SK-N-SH treated with all-trans-retinoic acid at 6 μM for 48 hours (cell line): ENCODE measurements at regions not wholly inside any gene's neighbourhood (a gene's known extent, or its start where the extent isn't known, plus 50 kb on each side); places are given as distances from the start of the nearest gene placed in this dataset.

ENCODE experiments used
- ATAC-seq: fragments of 200-7000 bp; cut with Tn5 transposase; 3 replicates; pipeline ENCODE4 v1.9.1; 2020; ENCODE audit warnings: mild to moderate bottlenecking, moderate library complexity
- ARNTL ChIP-seq: fragments of 450-650 bp; formaldehyde crosslinking; IDR thresholded peaks from 2 replicates; pipeline ENCODE4 v1.5.0; 2020; ENCODE audit warnings: low read depth, mild to moderate bottlenecking, moderate library complexity, borderline replicate concordance
- BACH2 ChIP-seq: fragments of 250-450 bp; sonication (Bioruptor Pico); IDR thresholded peaks from 2 replicates; pipeline ENCODE4 v1.9.0; 2021; ENCODE audit warnings: mild to moderate bottlenecking, borderline replicate concordance
- CREB5 ChIP-seq: fragments of 250-450 bp; sonication (Bioruptor Pico); IDR thresholded peaks from 2 replicates; pipeline ENCODE4 v1.5.1; 2020; ENCODE audit warnings: low read depth, mild to moderate bottlenecking, moderate library complexity
- CSDC2 ChIP-seq: fragments of 250-450 bp; sonication (Bioruptor Pico); IDR thresholded peaks from 2 replicates; pipeline ENCODE4 v1.5.0; 2020; ENCODE audit warnings: mild to moderate bottlenecking, moderate library complexity
- CSRNP3 ChIP-seq: fragments of 250-450 bp; sonication (Bioruptor Pico); IDR thresholded peaks from 2 replicates; pipeline ENCODE4 v1.5.1; 2021; ENCODE audit warnings: mild to moderate bottlenecking, moderate library complexity
- GLIS3 ChIP-seq: fragments of 250-450 bp; sonication (Bioruptor Pico); IDR thresholded peaks from 2 replicates; pipeline ENCODE4 v1.5.0; 2020; ENCODE audit warnings: mild to moderate bottlenecking, moderate library complexity
- ISL1 ChIP-seq: fragments of 250-450 bp; sonication (Bioruptor Pico); IDR thresholded peaks from 2 replicates; pipeline ENCODE4 v2.1.2; 2022; ENCODE audit warnings: mild to moderate bottlenecking, moderate library complexity
- OSR1 ChIP-seq: fragments of 250-450 bp; sonication (Bioruptor Pico); IDR thresholded peaks from 2 replicates; pipeline ENCODE4 v1.8.0; 2022; ENCODE audit warnings: moderate library complexity, mild to moderate bottlenecking, inconsistent platforms
- PATZ1 ChIP-seq: fragments of 250-450 bp; sonication (Bioruptor Pico); IDR thresholded peaks from 2 replicates; pipeline ENCODE4 v1.8.0; 2020; ENCODE audit warnings: mild to moderate bottlenecking, moderate library complexity, borderline replicate concordance
- POU6F1 ChIP-seq: fragments of 250-450 bp; sonication (Bioruptor Pico); IDR thresholded peaks from 2 replicates; pipeline ENCODE4 v1.8.0; 2021; ENCODE audit warnings: low read depth, mild to moderate bottlenecking, moderate library complexity, borderline replicate concordance
- PPARA ChIP-seq: fragments of 250-450 bp; sonication (Bioruptor Pico); IDR thresholded peaks from 2 replicates; pipeline ENCODE4 v1.5.0; 2020; ENCODE audit warnings: mild to moderate bottlenecking, borderline replicate concordance
- SNAI2 ChIP-seq: fragments of 250-450 bp; sonication (Bioruptor Pico); IDR thresholded peaks from 2 replicates; pipeline ENCODE4 v1.5.0; 2020; ENCODE audit warnings: mild to moderate bottlenecking, moderate library complexity
- TCF4 ChIP-seq: fragments of 250-450 bp; sonication (Bioruptor Pico); IDR thresholded peaks from 2 replicates; pipeline ENCODE4 v1.8.0; 2021; ENCODE audit warnings: mild to moderate bottlenecking, moderate library complexity, borderline replicate concordance
- TOX ChIP-seq: fragments of 250-450 bp; sonication (Bioruptor Pico); IDR thresholded peaks from 2 replicates; pipeline ENCODE4 v1.8.0; 2021; ENCODE audit warnings: mild to moderate bottlenecking, moderate library complexity, borderline replicate concordance
- TSHZ2 ChIP-seq: fragments of 250-450 bp; sonication (Bioruptor Pico); IDR thresholded peaks from 2 replicates; pipeline ENCODE4 v1.5.0; 2020; ENCODE audit warnings: mild to moderate bottlenecking, moderate library complexity
- ZC3H10 ChIP-seq: fragments of 250-450 bp; sonication (Bioruptor Pico); IDR thresholded peaks from 2 replicates; pipeline ENCODE4 v1.5.1; 2021; ENCODE audit warnings: mild to moderate bottlenecking, moderate library complexity
- ZFP3 ChIP-seq: fragments of 250-450 bp; sonication (Bioruptor Pico); IDR thresholded peaks from 2 replicates; pipeline ENCODE4 v1.5.0; 2020; ENCODE audit warnings: mild to moderate bottlenecking, moderate library complexity
- ZFP30 ChIP-seq: fragments of 450-650 bp; formaldehyde crosslinking; IDR thresholded peaks from 2 replicates; pipeline ENCODE4 v1.5.0; 2022; ENCODE audit warnings: mild to moderate bottlenecking, moderate library complexity
- ZNF565 ChIP-seq: fragments of 450-650 bp; formaldehyde crosslinking; conservative IDR thresholded peaks from 2 replicates; pipeline ENCODE4 v1.5.0; 2020; ENCODE audit warnings: low read depth, mild to moderate bottlenecking, moderate library complexity
- ZNF70 ChIP-seq: fragments of 450-650 bp; formaldehyde crosslinking; IDR thresholded peaks from 2 replicates; pipeline ENCODE4 v1.5.0; 2020; ENCODE audit warnings: mild to moderate bottlenecking, moderate library complexity
- ZNF8 ChIP-seq: fragments of 450-650 bp; formaldehyde crosslinking; IDR thresholded peaks from 2 replicates; pipeline ENCODE4 v1.5.0; 2020; ENCODE audit warnings: mild to moderate bottlenecking, moderate library complexity

GRCh38 chr7:155993420-155994278, 181.4 kb upstream of the SHH start:
- TF ChIP-seq ZFP30 (CRISPR knock-in tag): no peak
- TF ChIP-seq PATZ1 (CRISPR knock-in tag): no peak
- no peak for ATAC-seq

GRCh38 chr7:155992974-155993373, 180.7 kb upstream of the SHH start:
- TF ChIP-seq ZC3H10 (CRISPR knock-in tag) (no peak), TOX (no peak), BACH2 (no peak)
- ATAC-seq: no peak

- TF ChIP-seq CSRNP3 (CRISPR knock-in tag): no peak
- no peak for TF ChIP-seq CSDC2
- no peak for TF ChIP-seq ZNF8
- no peak for TF ChIP-seq ISL1 (CRISPR knock-in tag)
- no peak for TF ChIP-seq ZFP30 (CRISPR knock-in tag)
- TF ChIP-seq ZFP3: no peak
- no peak for TF ChIP-seq BACH2
- TF ChIP-seq OSR1: no peak
- TF ChIP-seq TCF4 (CRISPR knock-in tag): no peak
- TF ChIP-seq SNAI2 (CRISPR knock-in tag): no peak
- no peak for TF ChIP-seq PATZ1 (CRISPR knock-in tag)
- no peak for TF ChIP-seq ARNTL (CRISPR knock-in tag)
- no peak for TF ChIP-seq GLIS3 (CRISPR knock-in tag)
- no peak for TF ChIP-seq ZC3H10 (CRISPR knock-in tag)
- TF ChIP-seq CREB5 (CRISPR knock-in tag): no peak
- no peak for TF ChIP-seq TOX
- no peak for TF ChIP-seq ZNF70 (CRISPR knock-in tag)
- no peak for TF ChIP-seq PPARA (CRISPR knock-in tag)
- no peak for TF ChIP-seq ZNF565 (CRISPR knock-in tag)
- no peak for ATAC-seq
These were observed 180.3 kb upstream of the SHH start for GRCh38 chr7:155992538-155992937.

- TF ChIP-seq ARNTL (CRISPR knock-in tag): no peak
- ATAC-seq: no peak
These were observed 179.8 kb upstream of the SHH start for GRCh38 chr7:155992107-155992506.

- no peak for ATAC-seq
- TF ChIP-seq TCF4 (CRISPR knock-in tag) (no peak), ZFP3 (no peak), POU6F1 (CRISPR knock-in tag) (no peak), CSRNP3 (CRISPR knock-in tag) (no peak), BACH2 (no peak), OSR1 (no peak), TSHZ2 (CRISPR knock-in tag) (no peak), ARNTL (CRISPR knock-in tag) (no peak), ISL1 (CRISPR knock-in tag) (no peak), CSDC2 (no peak), ZC3H10 (CRISPR knock-in tag) (no peak)
These were observed 179.2 kb upstream of the SHH start for GRCh38 chr7:155991470-155991869.
